ENCODE measurements at regions not wholly inside any gene's neighbourhood (a gene's known extent, or its start where the extent isn't known, plus 50 kb on each side); places are given as distances from the start of the nearest gene placed in this dataset.

DNA sequence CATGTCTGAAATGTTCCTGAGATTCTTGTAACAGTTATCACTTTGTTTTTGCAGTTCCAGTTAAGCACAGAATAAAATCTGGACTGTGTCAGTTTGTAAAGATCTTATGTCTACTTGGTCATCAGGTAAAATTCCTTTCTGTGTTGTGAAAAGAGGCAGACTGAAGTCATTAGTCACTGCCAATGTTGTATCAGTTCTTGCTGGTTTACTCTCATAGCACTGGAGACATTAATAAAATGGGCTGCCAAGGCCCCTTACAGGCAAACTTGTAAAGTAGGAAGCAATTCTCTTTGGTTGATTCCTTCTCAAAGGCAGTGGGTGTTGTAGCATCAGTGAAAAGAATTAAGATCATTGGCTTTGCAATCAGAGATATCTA, 61.4 kb upstream of the ST6GALNAC3 start:
- ATAC-seq (no peak), FAIRE-seq (no peak), DNase-seq (no peak)
- no peaks in the 10 kb centered on the region for H3K9me3 ChIP-seq
- H3K27me3 ChIP-seq: no peaks in the 10 kb centered on the region
- no peak overlapping the region for H3K27ac ChIP-seq
- TF ChIP-seq, protein P1, sequence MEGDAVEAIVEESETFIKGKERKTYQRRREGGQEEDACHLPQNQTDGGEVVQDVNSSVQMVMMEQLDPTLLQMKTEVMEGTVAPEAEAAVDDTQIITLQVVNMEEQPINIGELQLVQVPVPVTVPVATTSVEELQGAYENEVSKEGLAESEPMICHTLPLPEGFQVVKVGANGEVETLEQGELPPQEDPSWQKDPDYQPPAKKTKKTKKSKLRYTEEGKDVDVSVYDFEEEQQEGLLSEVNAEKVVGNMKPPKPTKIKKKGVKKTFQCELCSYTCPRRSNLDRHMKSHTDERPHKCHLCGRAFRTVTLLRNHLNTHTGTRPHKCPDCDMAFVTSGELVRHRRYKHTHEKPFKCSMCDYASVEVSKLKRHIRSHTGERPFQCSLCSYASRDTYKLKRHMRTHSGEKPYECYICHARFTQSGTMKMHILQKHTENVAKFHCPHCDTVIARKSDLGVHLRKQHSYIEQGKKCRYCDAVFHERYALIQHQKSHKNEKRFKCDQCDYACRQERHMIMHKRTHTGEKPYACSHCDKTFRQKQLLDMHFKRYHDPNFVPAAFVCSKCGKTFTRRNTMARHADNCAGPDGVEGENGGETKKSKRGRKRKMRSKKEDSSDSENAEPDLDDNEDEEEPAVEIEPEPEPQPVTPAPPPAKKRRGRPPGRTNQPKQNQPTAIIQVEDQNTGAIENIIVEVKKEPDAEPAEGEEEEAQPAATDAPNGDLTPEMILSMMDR (IDR thresholded peaks at IDR 0.05): no peak
- H3K4me1 ChIP-seq: no peaks in the 10 kb centered on the region
- intact Hi-C loops (cut with DNase I): no loop called here
- no peak overlapping the region for H3K4me3 ChIP-seq
- no peaks in the 10 kb centered on the region for H3K36me3 ChIP-seq

- H3K27ac ChIP-seq: no peak overlapping the region
- TF ChIP-seq, protein P1 (IDR thresholded peaks at IDR 0.05): no peak
- no peaks in the 10 kb centered on the region for H3K9me3 ChIP-seq
- ATAC-seq: no peak
- H3K4me1 ChIP-seq: no peaks in the 10 kb centered on the region
- intact Hi-C loops (cut with DNase I): no loop called here
- no peak overlapping the region for H3K4me3 ChIP-seq
- no peaks in the 10 kb centered on the region for H3K36me3 ChIP-seq
- no peaks in the 10 kb centered on the region for H3K27me3 ChIP-seq
- 84 to 94% methylated on average over 1 of the region's 1 CpG for WGBS, 2 donors
- no peak for FAIRE-seq
- no peak for DNase-seq
Measured at GRCh38 chr1:76015478-76016103, 59.0 kb upstream of the ST6GALNAC3 start.

DNA sequence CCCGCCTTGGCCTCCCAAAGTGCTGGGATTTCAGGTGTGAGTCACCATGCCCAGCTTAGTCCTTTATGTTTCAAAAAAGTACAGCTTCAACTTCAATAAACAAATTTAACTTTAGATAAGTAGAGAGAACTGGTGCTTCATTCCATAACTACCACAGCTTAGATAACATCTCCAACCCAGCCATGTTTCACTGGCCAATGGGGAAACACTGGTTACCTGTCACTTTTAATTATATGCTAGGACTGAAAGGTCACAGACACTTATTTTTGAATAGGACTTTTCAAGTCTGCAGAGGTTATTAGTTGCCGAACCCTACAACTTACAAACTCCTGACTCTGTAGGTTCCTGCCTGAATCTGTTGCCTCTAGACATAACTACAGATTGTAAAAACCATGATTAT, 56.5 kb upstream of the ST6GALNAC3 start:
- Histone ChIP-seq H3K4me3 (no peak overlapping the region), H3K4me1 (no peaks in the 10 kb centered on the region), H3K27ac (no peak overlapping the region), H3K9me3 (no peaks in the 10 kb centered on the region), H3K36me3 (no peaks in the 10 kb centered on the region), H3K27me3 (no peaks in the 10 kb centered on the region)
- DNase-seq: no peak
- TF ChIP-seq, protein P1 (IDR thresholded peaks at IDR 0.05): no peak
- intact Hi-C loops (cut with DNase I): no loop called here
- ATAC-seq: no peak
- no peak for FAIRE-seq
- 55 to 68% methylated on average over 2 of the region's 2 CpGs for WGBS, 2 donors

GRCh38 chr1:76021846-76022245, 52.7 kb upstream of the ST6GALNAC3 start:
- intact Hi-C loops (cut with DNase I): no loop called here
- no peak for DNase-seq
- Histone ChIP-seq H3K27ac (no peak overlapping the region), H3K27me3 (no peaks in the 10 kb centered on the region), H3K36me3 (no peaks in the 10 kb centered on the region), H3K4me3 (no peak overlapping the region), H3K4me1 (no peaks in the 10 kb centered on the region), H3K9me3 (no peaks in the 10 kb centered on the region)
- WGBS, 2 donors: 32 to 40% methylated on average over 4 of the region's 4 CpGs
- FAIRE-seq: no peak
- TF ChIP-seq, protein P1 (IDR thresholded peaks at IDR 0.05): no peak
- ATAC-seq: no peak

DNA sequence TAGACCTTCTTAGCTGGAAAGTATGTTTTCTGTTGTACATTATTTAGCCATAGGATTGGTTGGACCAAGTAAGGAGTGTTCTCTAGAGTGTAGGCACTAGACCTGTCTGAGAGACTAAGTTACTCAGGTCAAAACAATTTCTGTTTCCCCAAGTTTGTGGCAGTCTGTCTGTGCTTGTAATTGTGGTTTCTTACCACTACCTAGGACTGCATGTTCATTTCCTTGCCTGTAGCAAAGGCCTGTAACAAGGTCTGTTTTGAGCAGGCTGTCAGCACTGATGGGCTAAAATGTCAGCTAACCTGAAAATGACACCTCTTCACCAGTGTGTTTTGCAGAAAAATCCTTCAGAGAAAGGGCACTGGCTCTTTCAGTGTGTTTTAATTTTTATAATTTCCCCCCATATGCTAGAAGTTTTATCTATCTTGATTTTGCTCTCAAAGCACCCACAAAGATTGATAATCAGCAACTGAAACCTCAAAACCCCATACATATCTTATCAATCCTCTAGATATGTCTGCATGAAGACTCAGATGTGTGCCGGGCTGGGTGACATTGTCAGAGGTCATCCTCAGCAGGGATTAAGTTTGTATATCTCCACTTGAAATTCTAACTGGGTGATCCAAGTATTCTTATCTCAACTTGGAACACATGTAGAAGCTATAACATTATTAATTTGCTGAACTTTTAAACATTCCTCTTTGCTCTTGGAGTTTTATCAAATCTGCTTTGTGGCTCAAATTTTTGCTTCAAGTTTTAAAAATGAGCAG, 50.7 kb upstream of the ST6GALNAC3 start:
- Histone ChIP-seq H3K4me3 (no peak overlapping the region), H3K9me3 (no peaks in the 10 kb centered on the region), H3K4me1 (no peaks in the 10 kb centered on the region), H3K27me3 (no peaks in the 10 kb centered on the region), H3K27ac (no peak overlapping the region), H3K36me3 (no peaks in the 10 kb centered on the region)
- TF ChIP-seq, protein P1 (IDR thresholded peaks at IDR 0.05): no peak
- WGBS, 2 donors: 45 to 54% methylated on average over 1 of the region's 1 CpG
- FAIRE-seq: no peak
- no peak for ATAC-seq
- intact Hi-C loops (cut with DNase I): no loop called here
- no peak for DNase-seq
